ENCODE measurements at regions not wholly inside any gene's neighbourhood (a gene's known extent, or its start where the extent isn't known, plus 50 kb on each side); places are given as distances from the start of the nearest gene placed in this dataset.

DNA sequence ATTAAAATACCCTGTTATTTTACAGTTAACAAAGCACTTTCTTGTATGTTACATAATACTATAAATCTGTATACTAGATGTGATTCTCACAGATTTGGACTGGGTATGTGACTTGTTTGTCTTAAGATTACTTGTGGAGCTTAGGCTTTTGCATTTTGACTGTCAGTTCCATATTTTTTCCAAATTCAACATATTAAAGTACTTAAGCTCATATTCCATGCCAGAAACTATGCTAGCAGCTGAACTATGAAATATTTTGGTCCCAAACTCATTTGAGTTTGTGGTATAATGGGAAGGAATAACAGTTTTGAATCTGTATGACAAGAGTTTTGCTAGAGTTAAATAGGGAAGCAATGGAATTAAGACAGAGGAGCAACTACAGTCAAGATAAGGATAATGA lies 841.4 kb downstream of the JRKL start:
- FAIRE-seq (no peak), DNase-seq (ENCODE audit: low read depth, low spot score) (no peak)
- H3K79me2 ChIP-seq (ENCODE audit: control insufficient read depth, insufficient read depth, low read length), result no peaks in the 10 kb centered on the region
- H3K4me2 ChIP-seq (ENCODE audit: control insufficient read depth, extremely low read depth, insufficient read depth, low read depth, low read length), result no peak overlapping the region
- H3K9ac ChIP-seq (ENCODE audit: control insufficient read depth, extremely low read depth, insufficient read depth, low read length), result no peak overlapping the region
- H3K4me3 ChIP-seq (ENCODE audit: control insufficient read depth in 2 of 3, extremely low read depth in 1 of 3, insufficient read depth in 2 of 3, low read depth in 1 of 3, low read length in 3 of 3), result no peak overlapping the region
- no peak overlapping the region for H2AFZ ChIP-seq (ENCODE audit: control insufficient read depth, low read length)
- TF ChIP-seq, protein P1, sequence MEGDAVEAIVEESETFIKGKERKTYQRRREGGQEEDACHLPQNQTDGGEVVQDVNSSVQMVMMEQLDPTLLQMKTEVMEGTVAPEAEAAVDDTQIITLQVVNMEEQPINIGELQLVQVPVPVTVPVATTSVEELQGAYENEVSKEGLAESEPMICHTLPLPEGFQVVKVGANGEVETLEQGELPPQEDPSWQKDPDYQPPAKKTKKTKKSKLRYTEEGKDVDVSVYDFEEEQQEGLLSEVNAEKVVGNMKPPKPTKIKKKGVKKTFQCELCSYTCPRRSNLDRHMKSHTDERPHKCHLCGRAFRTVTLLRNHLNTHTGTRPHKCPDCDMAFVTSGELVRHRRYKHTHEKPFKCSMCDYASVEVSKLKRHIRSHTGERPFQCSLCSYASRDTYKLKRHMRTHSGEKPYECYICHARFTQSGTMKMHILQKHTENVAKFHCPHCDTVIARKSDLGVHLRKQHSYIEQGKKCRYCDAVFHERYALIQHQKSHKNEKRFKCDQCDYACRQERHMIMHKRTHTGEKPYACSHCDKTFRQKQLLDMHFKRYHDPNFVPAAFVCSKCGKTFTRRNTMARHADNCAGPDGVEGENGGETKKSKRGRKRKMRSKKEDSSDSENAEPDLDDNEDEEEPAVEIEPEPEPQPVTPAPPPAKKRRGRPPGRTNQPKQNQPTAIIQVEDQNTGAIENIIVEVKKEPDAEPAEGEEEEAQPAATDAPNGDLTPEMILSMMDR (optimal IDR thresholded peaks at IDR 0.05 in 1 of 3, IDR thresholded peaks at IDR 0.05 in 1 of 3, conservative IDR thresholded peaks at IDR 0.05 in 1 of 3; ENCODE audit: extremely low read depth in 1 of 3, insufficient read depth in 2 of 3, low read length in 3 of 3), result no peak
- no peak for TF ChIP-seq EZH2 (IDR thresholded peaks at IDR 0.05; ENCODE audit: low read length)
- dilution Hi-C loops (cut with MboI; ENCODE audit: extremely low pct_ligation_motif_present, low sequenced_read_pairs), result no loop called here
- no peaks in the 10 kb centered on the region for H3K36me3 ChIP-seq (ENCODE audit: control insufficient read depth in 2 of 2, extremely low read depth in 1 of 2, insufficient read depth in 2 of 2, low read length in 2 of 2)
- no peaks in the 10 kb centered on the region for H3K4me1 ChIP-seq (ENCODE audit: control insufficient read depth, extremely low read depth, insufficient read depth, low read length)
- H3K9me3 ChIP-seq (ENCODE audit: control insufficient read depth, low read depth, low read length), result no peaks in the 10 kb centered on the region
- H3K27ac ChIP-seq (ENCODE audit: control insufficient read depth, insufficient read depth, low read length), result no peak overlapping the region
- H4K20me1 ChIP-seq (ENCODE audit: control insufficient read depth, extremely low read depth, insufficient read depth, low read length), result no peaks in the 10 kb centered on the region
- H3K27me3 ChIP-seq (ENCODE audit: control insufficient read depth, extremely low read depth, insufficient read depth, low read length), result no peaks in the 10 kb centered on the region
- no peaks in the 10 kb centered on the region for H3K9me1 ChIP-seq (ENCODE audit: control insufficient read depth, extremely low read depth, insufficient read depth, low read length)

DNA sequence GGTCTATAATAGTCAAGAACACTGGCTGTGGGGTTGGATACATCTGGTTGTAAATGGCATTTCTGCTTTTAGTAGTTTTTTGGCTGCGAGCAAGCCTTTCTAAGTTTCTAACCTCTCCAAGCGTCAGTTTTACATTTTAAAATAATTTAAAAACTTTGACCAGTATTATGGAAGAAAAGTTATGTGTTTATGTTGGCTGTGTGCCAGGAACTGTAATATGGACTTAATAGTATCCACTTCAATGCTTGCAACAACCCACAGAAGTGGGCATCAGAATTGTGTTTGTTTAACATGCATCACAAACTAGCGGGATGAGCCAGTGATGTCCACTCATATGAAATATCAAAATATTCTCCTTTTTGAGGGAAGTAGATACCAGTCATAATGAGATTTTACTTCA lies 844.2 kb downstream of the JRKL start:
- no peak overlapping the region for H2AFZ ChIP-seq (ENCODE audit: control insufficient read depth, low read length)
- H3K9me1 ChIP-seq (ENCODE audit: control insufficient read depth, extremely low read depth, insufficient read depth, low read length), result no peaks in the 10 kb centered on the region
- TF ChIP-seq, protein P1 (optimal IDR thresholded peaks at IDR 0.05 in 1 of 3, IDR thresholded peaks at IDR 0.05 in 1 of 3, conservative IDR thresholded peaks at IDR 0.05 in 1 of 3; ENCODE audit: extremely low read depth in 1 of 3, insufficient read depth in 2 of 3, low read length in 3 of 3), result no peak
- TF ChIP-seq EZH2 (IDR thresholded peaks at IDR 0.05; ENCODE audit: low read length), result no peak
- H3K4me2 ChIP-seq (ENCODE audit: control insufficient read depth, extremely low read depth, insufficient read depth, low read depth, low read length), result no peak overlapping the region
- H3K36me3 ChIP-seq (ENCODE audit: control insufficient read depth in 2 of 2, extremely low read depth in 1 of 2, insufficient read depth in 2 of 2, low read length in 2 of 2), result no peaks in the 10 kb centered on the region
- DNase-seq (ENCODE audit: low read depth, low spot score) (no peak), FAIRE-seq (no peak)
- H3K79me2 ChIP-seq (ENCODE audit: control insufficient read depth, insufficient read depth, low read length), result no peaks in the 10 kb centered on the region
- no peak overlapping the region for H3K27ac ChIP-seq (ENCODE audit: control insufficient read depth, insufficient read depth, low read length)
- H4K20me1 ChIP-seq (ENCODE audit: control insufficient read depth, extremely low read depth, insufficient read depth, low read length), result no peaks in the 10 kb centered on the region
- no peak overlapping the region for H3K4me3 ChIP-seq (ENCODE audit: control insufficient read depth in 2 of 3, extremely low read depth in 1 of 3, insufficient read depth in 2 of 3, low read depth in 1 of 3, low read length in 3 of 3)
- no peak overlapping the region for H3K9ac ChIP-seq (ENCODE audit: control insufficient read depth, extremely low read depth, insufficient read depth, low read length)
- no peaks in the 10 kb centered on the region for H3K27me3 ChIP-seq (ENCODE audit: control insufficient read depth, extremely low read depth, insufficient read depth, low read length)
- H3K4me1 ChIP-seq (ENCODE audit: control insufficient read depth, extremely low read depth, insufficient read depth, low read length), result no peaks in the 10 kb centered on the region
- dilution Hi-C loops (cut with MboI; ENCODE audit: extremely low pct_ligation_motif_present, low sequenced_read_pairs), result no loop called here
- no peaks in the 10 kb centered on the region for H3K9me3 ChIP-seq (ENCODE audit: control insufficient read depth, low read depth, low read length)
